ENCODE measurements at regions not wholly inside any gene's neighbourhood (a gene's known extent, or its start where the extent isn't known, plus 50 kb on each side); places are given as distances from the start of the nearest gene placed in this dataset.

GRCh38 chr5:61598126-61598525 lies 266.1 kb downstream of the ZSWIM6 start:
- TF ChIP-seq POLR2A (IDR thresholded peaks at IDR 0.05) (no peak), CTCF (IDR thresholded peaks at IDR 0.05) (no peak)

All from body of pancreas (tissue), 4 donors.